GM18505 (cell line): ENCODE measurements at regions not wholly inside any gene's neighbourhood (a gene's known extent, or its start where the extent isn't known, plus 50 kb on each side); places are given as distances from the start of the nearest gene placed in this dataset.

Experiments used
- ATAC-seq: cut with Tn5 transposase; IDR thresholded peaks from one replicate; pipeline ENCODE4 v1.9.1; 2021; ENCODE audit not compliant: unreplicated experiment
- POLR2A ChIP-seq: IDR thresholded peaks from 4 replicates; pipeline ENCODE4 v1.6.1; 2011; ENCODE audit warnings: borderline replicate concordance; ENCODE audit not compliant: insufficient read depth, insufficient read length; ENCODE audit errors: extremely low read depth

- no peak for ATAC-seq
- no peak for TF ChIP-seq POLR2A
These were observed 275.8 kb downstream of the SATB1 start for GRCh38 chr3:18149386-18149785.

- ATAC-seq: no peak
- TF ChIP-seq POLR2A: no peak
These were observed 280.6 kb downstream of the SATB1 start for GRCh38 chr3:18144571-18144970.

GRCh38 chr3:18143258-18143780, 281.8 kb downstream of the SATB1 start:
- no peak for ATAC-seq
- TF ChIP-seq POLR2A: no peak

- no peak for TF ChIP-seq POLR2A
- ATAC-seq: no peak
These were observed 287.2 kb downstream of the SATB1 start for GRCh38 chr3:18137958-18138357.

- no peak for ATAC-seq
- no peak for TF ChIP-seq POLR2A
These were observed 289.9 kb downstream of the SATB1 start for GRCh38 chr3:18135060-18135814.

GRCh38 chr3:18134386-18135059, 290.6 kb downstream of the SATB1 start:
- TF ChIP-seq POLR2A: no peak
- ATAC-seq: no peak

GRCh38 chr3:18132991-18133390, 292.1 kb downstream of the SATB1 start:
- TF ChIP-seq POLR2A: no peak
- no peak for ATAC-seq

GRCh38 chr3:18127859-18128681, 297.1 kb downstream of the SATB1 start:
- TF ChIP-seq POLR2A: no peak
- peak; percentile 2 for ATAC-seq

- no peak for TF ChIP-seq POLR2A
- peak; percentile 94 for ATAC-seq
These were observed 297.8 kb downstream of the SATB1 start for GRCh38 chr3:18127174-18127858.

- TF ChIP-seq POLR2A: no peak
- ATAC-seq: no peak
These were observed 298.4 kb downstream of the SATB1 start for GRCh38 chr3:18126772-18127171.

GRCh38 chr3:18124501-18124900, 300.6 kb downstream of the SATB1 start:
- ATAC-seq: no peak
- TF ChIP-seq POLR2A: no peak

- no peak for ATAC-seq
- no peak for TF ChIP-seq POLR2A
These were observed 302.9 kb downstream of the SATB1 start for GRCh38 chr3:18122264-18122663.

GRCh38 chr3:18121020-18121419, 304.1 kb downstream of the SATB1 start:
- no peak for TF ChIP-seq POLR2A
- ATAC-seq: no peak
